Prostate gland (tissue), 2 donors: ENCODE measurements at regions not wholly inside any gene's neighbourhood (a gene's known extent, or its start where the extent isn't known, plus 50 kb on each side); places are given as distances from the start of the nearest gene placed in this dataset.

Experiments used
- POLR2A ChIP-seq: fragments of 450-650 bp; IDR thresholded peaks from one replicate; pipeline ENCODE4 v1.6.1; 2016; ENCODE audit warnings: antibody characterized with exemption, mild to moderate bottlenecking
- POLR2AphosphoS5 ChIP-seq: sonication (generic); formaldehyde crosslinking; IDR thresholded peaks from one replicate; pipeline ENCODE4 v1.6.1; 2017; ENCODE audit warnings: antibody characterized with exemption
- TF ChIP-seq, protein P1 (sequence below), 4 experiments: fragments of 200-600 bp in 2 of 4; fragments of 450-650 bp in 2 of 4; sonication (generic) in 2 of 4; IDR thresholded peaks; 1 replicate in 3 of 4; 2 replicates in 1 of 4; pipeline ENCODE4 v1.5.1; 2016 to 2019; ENCODE audit warnings: antibody characterized with exemption in 4 of 4, mild to moderate bottlenecking in 2 of 4, moderate library complexity in 2 of 4

GRCh38 chr16:65933703-65934102, 432.8 kb upstream of the CDH5 start:
- TF ChIP-seq, protein P1, sequence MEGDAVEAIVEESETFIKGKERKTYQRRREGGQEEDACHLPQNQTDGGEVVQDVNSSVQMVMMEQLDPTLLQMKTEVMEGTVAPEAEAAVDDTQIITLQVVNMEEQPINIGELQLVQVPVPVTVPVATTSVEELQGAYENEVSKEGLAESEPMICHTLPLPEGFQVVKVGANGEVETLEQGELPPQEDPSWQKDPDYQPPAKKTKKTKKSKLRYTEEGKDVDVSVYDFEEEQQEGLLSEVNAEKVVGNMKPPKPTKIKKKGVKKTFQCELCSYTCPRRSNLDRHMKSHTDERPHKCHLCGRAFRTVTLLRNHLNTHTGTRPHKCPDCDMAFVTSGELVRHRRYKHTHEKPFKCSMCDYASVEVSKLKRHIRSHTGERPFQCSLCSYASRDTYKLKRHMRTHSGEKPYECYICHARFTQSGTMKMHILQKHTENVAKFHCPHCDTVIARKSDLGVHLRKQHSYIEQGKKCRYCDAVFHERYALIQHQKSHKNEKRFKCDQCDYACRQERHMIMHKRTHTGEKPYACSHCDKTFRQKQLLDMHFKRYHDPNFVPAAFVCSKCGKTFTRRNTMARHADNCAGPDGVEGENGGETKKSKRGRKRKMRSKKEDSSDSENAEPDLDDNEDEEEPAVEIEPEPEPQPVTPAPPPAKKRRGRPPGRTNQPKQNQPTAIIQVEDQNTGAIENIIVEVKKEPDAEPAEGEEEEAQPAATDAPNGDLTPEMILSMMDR (IDR thresholded peaks at IDR 0.05) = no peak
- TF ChIP-seq POLR2AphosphoS5 (no peak), POLR2A (no peak)
